ENCODE measurements at regions not wholly inside any gene's neighbourhood (a gene's known extent, or its start where the extent isn't known, plus 50 kb on each side); places are given as distances from the start of the nearest gene placed in this dataset.

DNA sequence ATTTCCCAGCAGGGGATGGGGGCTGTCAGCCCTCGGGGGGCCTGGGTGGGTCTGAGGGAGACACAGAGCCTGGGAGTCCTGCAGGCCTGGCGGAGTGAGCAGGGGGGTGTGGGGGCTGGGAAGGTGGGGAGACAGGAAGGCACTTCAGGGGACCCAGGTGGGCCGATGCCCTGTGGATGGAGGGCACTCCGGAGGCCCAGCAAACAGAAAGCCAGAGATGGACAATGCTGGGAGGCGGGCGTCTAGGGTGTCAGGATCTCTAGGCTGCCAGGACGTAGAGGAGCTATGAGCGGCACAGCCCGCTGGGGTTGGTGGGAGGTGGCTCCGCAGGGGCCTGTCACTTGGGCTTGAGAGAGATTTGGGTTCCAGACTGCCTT is 87.6 kb upstream of the COL5A1 start:
- no peak for DNase-seq (ENCODE audit: low spot score)

DNA sequence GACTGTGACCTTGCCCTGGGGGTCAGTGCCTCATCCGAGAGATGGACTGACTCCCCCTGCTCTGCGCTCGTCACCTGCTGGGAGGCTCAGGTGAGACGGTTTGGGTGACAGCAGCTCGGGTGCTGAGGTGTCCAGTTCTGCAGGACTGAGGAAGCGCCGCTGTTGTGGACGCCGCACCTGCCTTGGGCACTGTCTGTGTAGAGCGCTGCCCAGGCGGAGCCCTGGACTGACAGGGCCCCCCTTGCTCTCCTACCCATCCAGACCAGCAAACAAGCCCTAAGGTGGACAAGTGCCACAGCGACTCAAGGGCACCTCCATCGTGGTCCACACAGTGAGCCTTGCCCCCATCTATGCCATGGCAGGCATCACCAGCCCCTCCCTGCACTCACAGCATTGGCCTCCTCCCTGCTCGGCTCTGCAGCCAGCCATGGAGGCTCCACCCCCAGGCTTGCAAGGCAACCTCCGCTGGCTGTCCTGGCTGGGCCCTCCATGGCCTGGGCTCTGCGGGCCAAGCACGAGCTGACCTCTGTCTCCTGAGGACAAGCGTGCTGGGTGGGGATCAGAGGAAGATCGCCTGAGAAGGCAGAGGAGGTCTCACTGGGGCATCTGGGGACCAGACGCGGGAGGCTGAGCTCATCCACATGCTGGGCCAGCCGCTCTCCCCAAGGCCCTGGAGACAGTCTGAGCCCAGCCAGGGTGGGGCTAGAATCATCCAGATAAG is 87.1 kb upstream of the COL5A1 start:
- Histone ChIP-seq H3K27me3 (replicated peaks; ENCODE audit: insufficient read depth) (no peaks in the 10 kb centered on the region), H3K9me3 (no peaks in the 10 kb centered on the region), H3K4me3 (no peak overlapping the region), H3K4me1 (replicated peaks) (no peaks in the 10 kb centered on the region), H3K36me3 (no peaks in the 10 kb centered on the region), H3K27ac (no peak overlapping the region)
- intact Hi-C loops (cut with DNase I) = no loop called here
- TF ChIP-seq POLR2AphosphoS5 (IDR thresholded peaks at IDR 0.05) (no peak), POLR2A (IDR thresholded peaks at IDR 0.05) (no peak)
- TF ChIP-seq, protein P1, sequence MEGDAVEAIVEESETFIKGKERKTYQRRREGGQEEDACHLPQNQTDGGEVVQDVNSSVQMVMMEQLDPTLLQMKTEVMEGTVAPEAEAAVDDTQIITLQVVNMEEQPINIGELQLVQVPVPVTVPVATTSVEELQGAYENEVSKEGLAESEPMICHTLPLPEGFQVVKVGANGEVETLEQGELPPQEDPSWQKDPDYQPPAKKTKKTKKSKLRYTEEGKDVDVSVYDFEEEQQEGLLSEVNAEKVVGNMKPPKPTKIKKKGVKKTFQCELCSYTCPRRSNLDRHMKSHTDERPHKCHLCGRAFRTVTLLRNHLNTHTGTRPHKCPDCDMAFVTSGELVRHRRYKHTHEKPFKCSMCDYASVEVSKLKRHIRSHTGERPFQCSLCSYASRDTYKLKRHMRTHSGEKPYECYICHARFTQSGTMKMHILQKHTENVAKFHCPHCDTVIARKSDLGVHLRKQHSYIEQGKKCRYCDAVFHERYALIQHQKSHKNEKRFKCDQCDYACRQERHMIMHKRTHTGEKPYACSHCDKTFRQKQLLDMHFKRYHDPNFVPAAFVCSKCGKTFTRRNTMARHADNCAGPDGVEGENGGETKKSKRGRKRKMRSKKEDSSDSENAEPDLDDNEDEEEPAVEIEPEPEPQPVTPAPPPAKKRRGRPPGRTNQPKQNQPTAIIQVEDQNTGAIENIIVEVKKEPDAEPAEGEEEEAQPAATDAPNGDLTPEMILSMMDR (IDR thresholded peaks at IDR 0.05) = no peak
- DNase-seq (ENCODE audit: low spot score) = no peak
- WGBS = 81% methylated on average over 8 of the region's 22 CpGs

More for the DNA sequence above, 87.6 kb upstream of the COL5A1 start:
- H3K4me1 ChIP-seq (replicated peaks) = no peaks in the 10 kb centered on the region
- H3K4me3 ChIP-seq = no peak overlapping the region
- intact Hi-C loops (cut with DNase I) = no loop called here
- TF ChIP-seq POLR2A (IDR thresholded peaks at IDR 0.05) (no peak), POLR2AphosphoS5 (IDR thresholded peaks at IDR 0.05) (no peak)
- TF ChIP-seq, protein P1 (IDR thresholded peaks at IDR 0.05) = no peak
- no peaks in the 10 kb centered on the region for H3K9me3 ChIP-seq
- H3K27ac ChIP-seq = no peak overlapping the region
- H3K27me3 ChIP-seq (replicated peaks; ENCODE audit: insufficient read depth) = no peaks in the 10 kb centered on the region
- H3K36me3 ChIP-seq = no peaks in the 10 kb centered on the region
- WGBS = 83% methylated on average over 10 of the region's 10 CpGs

DNA sequence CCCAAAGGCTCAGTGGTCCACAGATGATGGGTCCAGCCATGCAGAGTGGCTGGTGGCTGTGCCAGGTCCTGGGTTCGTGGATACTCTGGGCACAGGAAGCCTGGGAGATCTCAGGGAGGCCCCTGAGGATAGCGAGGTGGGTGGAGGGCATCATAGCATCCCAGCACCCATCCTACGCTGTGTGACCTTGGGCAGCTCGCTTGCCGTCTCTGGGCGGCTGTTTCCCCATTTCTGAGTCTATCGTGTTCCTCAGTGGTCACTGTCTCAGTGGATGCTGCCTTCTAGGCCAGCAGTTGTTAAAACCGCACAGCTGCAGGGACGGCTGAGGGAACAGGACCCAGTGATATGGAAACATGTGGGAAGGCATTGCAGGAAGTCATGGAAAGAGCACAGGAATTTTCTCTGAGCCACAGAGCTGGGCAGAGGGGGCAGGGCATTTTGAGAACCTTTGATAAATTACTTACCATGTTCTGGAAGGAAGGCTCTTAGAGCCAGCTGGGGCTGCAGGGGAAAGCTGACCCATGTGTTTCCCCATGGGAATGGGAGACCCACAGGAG is 86.4 kb upstream of the COL5A1 start:
- DNase-seq (ENCODE audit: low spot score) = no peak

DNA sequence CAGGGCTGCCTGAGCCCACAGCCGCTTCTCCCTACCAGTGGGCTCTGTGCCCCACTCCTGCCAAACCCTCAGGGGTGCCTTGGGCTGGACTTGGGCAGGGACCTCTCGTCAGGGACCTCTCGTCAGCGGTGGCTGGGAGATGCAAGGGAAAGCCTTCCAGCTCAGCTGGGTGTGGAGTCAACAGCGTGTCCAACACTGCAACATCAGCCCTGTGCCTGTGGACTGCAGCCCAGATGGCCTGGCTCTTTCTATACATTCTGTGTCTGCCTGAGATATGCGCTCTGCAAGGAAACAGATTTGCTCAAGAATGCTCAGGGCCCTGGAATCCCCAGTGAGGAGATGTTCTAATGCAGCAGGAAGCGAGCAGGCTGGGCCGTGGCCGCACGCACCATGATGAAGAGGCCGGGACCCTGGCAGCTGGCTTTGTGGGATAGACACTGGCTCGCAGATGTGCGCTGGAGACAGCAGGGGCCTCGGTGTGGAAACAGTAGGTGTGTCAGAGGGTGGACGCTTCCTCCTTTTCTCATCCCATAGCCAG is 85.0 kb upstream of the COL5A1 start:
- Histone ChIP-seq H3K4me1 (replicated peaks) (no peaks in the 10 kb centered on the region), H3K27ac (no peak overlapping the region), H3K4me3 (no peak overlapping the region), H3K36me3 (no peaks in the 10 kb centered on the region), H3K9me3 (no peaks in the 10 kb centered on the region), H3K27me3 (replicated peaks; ENCODE audit: insufficient read depth) (no peaks in the 10 kb centered on the region)
- intact Hi-C loops (cut with DNase I) = no loop called here
- DNase-seq (ENCODE audit: low spot score) = no peak
- 84% methylated on average over 15 of the region's 15 CpGs for WGBS
- no peak for TF ChIP-seq POLR2AphosphoS5 (IDR thresholded peaks at IDR 0.05)
- TF ChIP-seq, protein P1 (IDR thresholded peaks at IDR 0.05) = no peak
- no peak for TF ChIP-seq POLR2A (IDR thresholded peaks at IDR 0.05)

More for the DNA sequence above, 86.4 kb upstream of the COL5A1 start:
- no peaks in the 10 kb centered on the region for H3K4me1 ChIP-seq (replicated peaks)
- TF ChIP-seq, protein P1 (IDR thresholded peaks at IDR 0.05) = no peak
- no peak for TF ChIP-seq POLR2A (IDR thresholded peaks at IDR 0.05)
- no peak for TF ChIP-seq POLR2AphosphoS5 (IDR thresholded peaks at IDR 0.05)
- no peaks in the 10 kb centered on the region for H3K27me3 ChIP-seq (replicated peaks; ENCODE audit: insufficient read depth)
- no peaks in the 10 kb centered on the region for H3K9me3 ChIP-seq
- H3K27ac ChIP-seq = no peak overlapping the region
- intact Hi-C loops (cut with DNase I) = no loop called here
- WGBS = 94% methylated on average over 9 of the region's 9 CpGs
- H3K36me3 ChIP-seq = no peaks in the 10 kb centered on the region
- no peak overlapping the region for H3K4me3 ChIP-seq

DNA sequence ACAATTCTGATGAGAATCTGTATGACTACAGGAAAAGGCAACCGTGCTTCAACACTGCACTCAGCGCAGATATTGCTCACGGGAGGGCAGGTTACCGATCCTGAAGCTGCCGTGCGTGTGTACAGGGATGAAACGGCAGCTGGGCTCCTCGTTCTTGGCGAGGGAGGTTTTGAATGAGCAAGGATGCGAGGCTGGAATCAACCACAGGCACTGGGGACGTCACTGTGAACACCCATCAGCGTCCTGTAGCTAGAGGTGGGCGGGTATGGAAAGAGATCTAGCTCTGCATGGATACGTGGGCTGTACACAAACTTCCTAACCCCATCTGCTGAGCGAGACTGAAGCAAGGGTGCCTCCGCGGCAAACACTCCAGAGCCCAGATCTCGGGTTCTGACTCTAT is 84.3 kb upstream of the COL5A1 start:
- 86% methylated on average over 18 of the region's 18 CpGs for WGBS
- no peak for DNase-seq (ENCODE audit: low spot score)
- intact Hi-C loops (cut with DNase I) = no loop called here
- Histone ChIP-seq H3K9me3 (no peaks in the 10 kb centered on the region), H3K27me3 (replicated peaks; ENCODE audit: insufficient read depth) (no peaks in the 10 kb centered on the region), H3K27ac (no peak overlapping the region), H3K4me3 (no peak overlapping the region), H3K36me3 (no peaks in the 10 kb centered on the region), H3K4me1 (replicated peaks) (no peaks in the 10 kb centered on the region)
- TF ChIP-seq, protein P1 (IDR thresholded peaks at IDR 0.05) = no peak
- TF ChIP-seq POLR2A (IDR thresholded peaks at IDR 0.05) (no peak), POLR2AphosphoS5 (IDR thresholded peaks at IDR 0.05) (no peak)

Measured in prostate gland (tissue), 2 donors.